ENCODE measurements at regions not wholly inside any gene's neighbourhood (a gene's known extent, or its start where the extent isn't known, plus 50 kb on each side); places are given as distances from the start of the nearest gene placed in this dataset.

- no peak for DNase-seq
These were observed 290.4 kb upstream of the RTL1 start for GRCh38 chr14:101193845-101194372.

DNA sequence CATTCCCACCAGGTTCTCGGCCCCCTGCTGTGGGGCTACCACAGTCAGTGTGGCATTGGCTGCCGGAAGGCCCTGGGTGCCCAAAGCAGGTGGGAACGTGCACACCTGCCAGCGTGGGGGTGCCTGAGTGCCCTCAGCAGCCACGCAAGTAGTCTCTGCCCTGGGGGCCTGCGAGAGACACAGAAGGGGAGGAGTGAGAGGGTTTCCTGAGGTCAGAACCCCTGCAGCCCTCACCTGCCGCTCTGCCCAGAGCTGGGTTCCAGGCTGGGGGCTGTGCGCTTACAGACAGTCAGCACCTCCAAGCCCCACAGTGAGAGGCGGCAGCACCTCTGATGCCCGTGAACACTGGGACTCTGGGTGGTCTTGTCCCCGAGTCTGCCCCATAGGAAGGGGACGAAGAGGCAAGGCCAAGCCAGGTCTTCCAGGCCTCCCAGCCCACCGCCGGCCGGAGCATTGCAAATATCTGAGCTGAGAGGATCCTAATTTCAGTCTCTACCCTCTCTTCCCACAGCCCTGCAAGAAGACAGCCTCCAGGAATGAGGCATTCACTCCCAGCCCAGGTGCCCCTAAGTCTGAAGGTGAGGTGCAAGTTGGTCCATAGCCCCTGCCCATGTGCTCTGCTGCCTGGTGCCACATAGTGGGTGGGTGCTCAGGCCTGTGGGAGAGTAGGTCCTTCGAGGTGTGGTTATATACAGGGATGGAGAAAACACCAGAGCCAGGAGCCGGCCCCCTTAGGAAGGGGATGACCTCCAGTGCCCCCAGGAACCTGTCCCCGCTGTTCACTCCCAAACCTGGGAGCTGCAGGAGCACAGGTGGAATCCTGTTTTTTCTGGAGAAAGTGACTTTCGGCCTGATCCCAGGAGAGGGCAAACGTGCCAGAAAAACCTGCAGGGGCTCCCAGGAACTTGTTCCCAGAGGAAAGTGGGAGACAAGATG is 291.1 kb upstream of the RTL1 start:
- no peak for DNase-seq

- DNase-seq = peak; percentile 81
These were observed 291.9 kb upstream of the RTL1 start for GRCh38 chr14:101195309-101195901.

- no peak for DNase-seq
These were observed 292.7 kb upstream of the RTL1 start for GRCh38 chr14:101196051-101196712.

DNA sequence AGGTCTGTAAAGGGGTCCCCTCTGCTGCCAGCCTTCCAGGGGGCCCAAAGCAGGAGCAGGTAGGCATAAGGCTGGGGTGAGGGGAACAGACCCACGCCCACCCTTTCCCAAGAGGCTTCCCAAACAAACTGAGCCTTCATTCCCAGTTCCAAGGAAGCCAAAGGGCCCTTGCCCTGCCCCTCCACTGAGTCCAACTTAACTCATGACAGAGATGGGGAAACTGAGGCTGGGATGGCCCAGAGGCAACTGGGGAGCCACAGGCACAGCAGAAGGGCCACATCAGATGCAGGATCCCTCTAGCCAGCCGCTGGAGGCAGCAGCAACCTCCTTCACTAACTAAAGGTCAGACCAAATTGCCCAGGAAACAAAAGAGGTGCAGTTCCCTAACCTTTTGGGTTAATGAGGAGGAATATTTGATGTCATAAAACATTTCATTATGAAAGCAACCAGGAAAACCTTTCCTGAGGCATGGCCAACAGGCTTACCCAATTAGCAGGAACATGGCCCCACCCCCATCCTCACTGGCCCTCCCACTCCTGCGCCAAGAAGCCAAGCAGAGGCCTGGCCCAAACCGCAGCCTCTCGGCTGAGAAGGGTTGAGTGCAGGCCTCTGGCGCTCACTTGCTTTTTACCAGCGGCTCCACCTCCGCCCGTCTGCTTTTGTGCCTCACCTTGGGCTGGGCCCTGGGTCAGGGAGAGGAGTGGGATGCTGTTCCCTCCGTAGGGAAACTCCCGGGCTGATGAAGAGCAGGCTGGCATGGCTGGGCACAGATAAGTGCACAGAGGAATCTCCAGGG is 293.5 kb upstream of the RTL1 start:
- no peak for DNase-seq

- DNase-seq = no peak
These were observed 294.3 kb upstream of the RTL1 start for GRCh38 chr14:101197595-101198397.

DNA sequence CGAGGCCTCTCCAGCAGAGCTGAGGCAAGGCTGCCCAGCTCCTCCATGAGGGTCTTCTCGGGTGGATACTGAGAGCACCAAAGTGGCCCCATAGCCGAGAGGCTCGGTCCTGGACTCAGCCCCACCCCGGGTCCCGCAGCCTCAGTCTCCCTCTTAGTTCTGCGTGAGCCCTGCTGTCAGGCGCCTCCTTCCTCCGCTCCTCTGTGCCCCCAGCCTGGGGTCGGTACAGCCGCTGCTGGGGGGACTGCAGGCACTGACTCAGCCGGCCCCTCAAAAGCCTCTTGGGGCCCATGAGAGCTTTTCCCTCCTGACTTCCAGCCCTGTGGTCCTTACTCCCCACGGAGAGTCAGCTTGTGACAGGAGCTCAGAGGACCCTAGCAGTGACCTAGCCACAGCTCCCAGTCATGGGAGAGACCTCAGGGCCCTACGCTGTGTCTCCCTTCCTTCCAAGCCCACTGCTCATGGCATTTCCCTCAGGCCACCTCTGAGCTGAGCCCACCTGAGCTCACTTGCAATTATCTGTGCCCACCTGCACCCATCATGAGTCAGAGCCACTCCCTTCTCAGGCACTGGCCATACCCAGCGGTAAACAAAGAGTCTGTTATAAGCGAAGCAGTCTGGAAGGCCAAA is 295.0 kb upstream of the RTL1 start:
- no peak for DNase-seq

DNA sequence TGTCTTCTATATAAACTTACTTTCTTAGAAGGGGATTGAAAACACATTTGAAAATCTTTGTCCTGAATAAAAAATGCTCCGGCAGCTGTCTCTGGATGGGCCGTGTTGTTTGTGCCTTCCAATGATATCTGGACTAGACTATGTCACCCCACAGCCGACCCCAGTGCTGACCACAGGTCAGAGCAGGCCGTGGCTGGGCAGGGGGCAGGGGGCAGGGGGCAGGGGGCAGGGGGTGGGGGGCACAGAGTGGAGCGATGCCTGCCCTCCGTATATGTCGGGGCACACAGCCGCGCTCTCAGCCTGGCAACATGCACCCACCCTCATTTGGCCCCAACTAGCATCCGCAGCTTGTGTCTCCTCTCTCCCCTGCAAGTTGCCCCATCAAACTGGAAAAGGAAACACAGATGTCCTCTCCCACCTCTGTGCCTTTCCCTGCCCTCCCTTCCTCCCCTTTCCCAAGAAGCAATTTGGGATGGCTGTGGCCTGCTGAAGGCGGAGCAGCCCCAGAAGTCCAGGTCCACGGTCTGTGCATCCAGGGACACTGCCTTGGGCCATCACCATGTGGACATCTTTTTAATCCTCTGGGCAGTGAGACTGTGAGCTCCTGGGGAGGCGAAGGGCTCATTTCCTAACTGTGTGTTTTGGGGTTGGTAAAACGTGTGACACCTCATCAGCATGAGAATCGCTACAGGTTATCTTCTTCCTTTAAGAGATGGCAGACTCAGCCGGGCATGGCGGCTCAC is 295.7 kb upstream of the RTL1 start:
- no peak for DNase-seq

DNA sequence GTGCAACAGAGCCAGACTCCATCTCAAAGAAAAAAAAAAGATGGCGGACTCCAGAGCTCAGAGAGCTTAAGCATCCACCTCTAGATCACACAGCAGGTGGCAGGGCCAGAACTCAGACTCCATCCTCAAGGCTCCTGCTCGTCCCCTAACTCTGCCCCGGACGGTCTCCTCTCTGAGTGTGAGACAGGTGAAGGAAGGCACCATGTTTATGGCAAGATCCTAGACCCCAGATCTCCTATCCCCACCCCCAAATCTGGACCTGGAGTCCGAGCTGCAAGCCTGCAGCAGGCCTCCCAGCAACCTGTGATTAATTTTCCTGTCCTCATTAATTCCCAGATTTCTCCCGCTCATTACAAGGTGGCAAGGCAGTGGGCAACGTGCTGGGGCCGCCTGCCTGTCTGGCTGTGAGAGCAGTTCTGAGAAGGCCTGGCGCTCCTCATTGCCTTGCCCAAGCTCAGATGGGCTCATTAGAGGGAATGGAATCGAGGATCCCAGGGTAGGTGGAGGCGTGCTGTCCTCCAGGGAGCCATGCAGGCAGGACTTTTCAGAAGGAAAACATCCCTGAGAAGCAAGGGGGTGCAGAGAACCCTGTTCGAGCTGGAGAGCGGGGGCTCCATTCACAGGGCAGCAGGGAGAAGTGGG is 296.6 kb upstream of the RTL1 start:
- DNase-seq = no peak

DNA sequence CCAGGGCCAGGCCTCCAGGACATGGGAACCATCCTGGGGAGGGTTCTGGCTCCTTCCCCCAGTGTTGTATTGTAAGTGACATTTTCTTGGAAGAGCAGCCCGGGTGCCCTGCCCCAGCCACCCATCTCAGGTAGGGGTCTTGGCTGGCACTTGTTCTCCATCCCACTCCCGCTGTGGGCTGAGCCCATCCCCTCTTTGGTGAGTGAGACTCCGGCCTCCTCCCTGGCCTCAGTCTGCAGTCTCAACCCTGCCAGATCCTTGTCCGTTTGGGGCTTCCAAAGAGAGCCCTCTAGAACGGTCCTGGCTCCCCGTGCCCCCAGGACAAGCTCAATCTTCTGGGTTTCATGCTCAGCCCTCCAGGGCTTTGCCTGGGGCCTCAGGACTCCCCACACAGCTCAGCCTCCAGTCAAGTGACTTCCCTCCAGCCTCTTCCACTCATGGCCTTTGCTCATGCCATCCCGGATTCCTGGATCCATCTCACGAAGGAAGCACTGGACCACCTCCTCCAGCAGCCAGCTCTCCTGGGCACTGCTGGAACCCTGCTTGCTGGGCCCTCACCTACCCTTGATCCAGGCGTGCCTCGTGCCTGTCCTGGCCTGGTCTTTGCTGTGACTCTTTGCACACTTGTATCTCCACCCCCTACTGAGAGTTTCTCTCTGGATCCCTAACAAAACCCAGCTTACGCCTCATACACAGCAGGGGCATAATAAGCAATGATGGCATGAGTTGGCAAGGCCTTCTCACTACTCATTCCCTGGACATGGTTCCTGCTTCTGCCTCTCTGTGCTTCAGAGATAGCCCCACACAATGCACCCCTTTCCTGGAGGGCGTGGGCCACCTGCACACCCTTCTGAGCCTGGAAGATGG is 297.4 kb upstream of the RTL1 start:
- no peak for DNase-seq

DNA sequence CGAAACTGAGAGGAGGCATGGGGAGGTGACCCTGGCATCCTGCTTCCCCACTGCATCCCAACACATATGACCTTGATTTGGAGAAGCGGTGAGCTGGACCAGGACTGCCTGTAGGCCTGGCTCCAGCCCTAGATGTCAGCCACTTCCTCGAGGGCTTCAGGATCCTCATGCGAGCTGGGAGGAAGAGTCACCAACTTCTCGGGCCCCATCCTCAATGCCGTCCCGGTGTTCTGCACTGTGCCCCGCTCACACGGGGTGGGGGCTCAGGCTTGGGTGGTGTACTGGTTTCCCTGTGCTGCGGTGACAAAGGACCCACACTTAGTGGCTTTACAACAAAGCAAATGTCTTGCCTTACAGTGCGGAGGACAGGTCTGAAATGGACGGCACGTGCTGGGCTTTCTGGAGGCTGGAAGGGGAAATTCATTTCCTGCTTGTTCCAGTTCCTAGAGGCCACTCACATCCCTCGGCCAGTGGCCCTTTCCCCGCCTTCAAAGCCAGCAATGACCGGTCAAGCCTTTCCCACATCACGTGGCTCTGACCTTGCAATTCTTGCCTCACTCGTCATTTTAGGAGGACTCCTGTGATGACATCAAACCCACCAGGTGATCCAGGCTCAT is 298.1 kb upstream of the RTL1 start:
- DNase-seq = no peak

- DNase-seq = no peak
These were observed 299.3 kb upstream of the RTL1 start for GRCh38 chr14:101202627-101203404.

DNA sequence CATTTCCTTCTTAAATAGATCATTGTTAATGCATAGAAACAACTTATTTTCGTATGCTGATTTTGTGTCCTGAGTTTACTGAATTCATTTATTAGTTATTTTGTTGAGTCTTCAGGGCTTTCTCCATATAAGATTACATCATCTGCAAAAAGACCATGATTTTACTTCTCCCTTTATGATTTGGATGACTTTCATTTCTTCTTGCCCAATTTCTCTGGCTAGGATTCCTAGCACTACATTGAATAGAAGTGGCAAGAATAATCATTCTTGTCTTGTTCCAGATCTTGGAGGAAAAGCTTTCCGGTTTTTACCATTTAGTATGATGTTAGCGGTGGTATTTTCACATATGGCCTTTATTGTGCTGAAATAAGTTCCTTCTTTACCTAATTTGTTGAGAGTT is 303.0 kb upstream of the RTL1 start:
- DNase-seq = no peak

DNA sequence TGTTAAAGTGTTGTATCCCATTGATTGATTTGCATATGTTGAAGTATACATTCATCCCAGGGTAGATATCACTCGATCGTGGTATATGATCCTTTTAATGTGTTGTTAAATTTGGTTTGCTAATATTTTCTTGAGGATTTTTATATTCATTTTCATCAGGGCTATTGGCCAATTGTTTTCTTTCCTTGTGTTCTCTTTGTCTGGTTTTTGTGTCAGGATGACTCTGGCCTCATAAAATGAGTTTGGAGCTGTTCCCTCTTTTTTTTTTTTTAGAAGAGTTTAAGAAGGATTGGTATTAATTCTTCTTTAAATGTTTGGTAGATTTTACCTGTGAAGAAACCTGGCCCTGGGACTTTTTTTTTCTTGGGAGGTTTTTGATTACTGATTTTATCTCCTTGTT is 303.5 kb upstream of the RTL1 start:
- DNase-seq = no peak

DNA sequence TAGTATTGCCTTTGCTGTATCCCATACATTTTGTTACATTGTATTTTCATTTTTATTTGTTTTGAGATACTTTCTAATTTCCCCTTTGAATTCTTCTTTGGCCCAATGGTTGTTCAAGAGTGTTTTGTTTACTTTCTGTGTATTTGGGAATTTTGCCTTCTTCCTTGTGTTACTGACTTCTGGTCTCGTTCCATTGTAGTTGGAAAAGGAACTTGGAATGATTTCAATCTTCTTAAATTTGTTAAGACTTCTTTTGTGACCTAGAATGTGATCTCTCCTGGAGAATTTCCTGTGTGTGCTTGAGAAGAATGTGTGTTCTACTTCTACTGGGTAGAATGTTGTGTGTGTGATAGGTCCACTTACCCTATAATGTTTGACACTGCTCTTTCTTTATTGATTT is 304.4 kb upstream of the RTL1 start:
- peak; percentile 56 for DNase-seq

DNA sequence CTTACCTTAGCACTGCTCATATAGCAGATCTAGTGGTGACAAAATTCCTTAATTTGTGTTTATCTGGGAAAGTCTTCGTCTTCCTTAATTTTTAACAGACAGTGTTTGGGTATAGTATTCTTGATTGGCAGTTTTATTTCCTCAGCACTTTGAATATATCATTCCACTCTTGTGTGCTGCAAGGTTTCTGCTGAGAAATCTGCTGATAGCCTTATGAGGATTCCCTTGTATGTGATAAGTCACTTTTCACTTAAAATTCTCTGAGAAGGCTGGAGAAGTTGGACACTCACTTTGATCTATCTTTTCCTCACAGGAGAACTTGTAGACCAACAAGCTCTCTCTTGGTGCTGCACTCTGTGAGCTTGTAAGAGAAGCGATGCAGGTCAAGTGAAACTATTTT is 306.1 kb upstream of the RTL1 start:
- no peak for DNase-seq

GRCh38 chr14:101215266-101215665 is 311.7 kb upstream of the RTL1 start:
- no peak for DNase-seq

Measured in tongue (tissue), 1 donor.